CD8-positive, alpha-beta memory T cell (primary cell): ENCODE measurements at regions not wholly inside any gene's neighbourhood (a gene's known extent, or its start where the extent isn't known, plus 50 kb on each side); places are given as distances from the start of the nearest gene placed in this dataset.

Source experiments
- CTCF ChIA-PET: fragments of 350-600 bp; sonication (Branson Sonifier 250); formaldehyde crosslinking; loops from one replicate; lab custom pipeline; 2021; ENCODE audit warnings: antibody characterized with exemption; lab: Charles Lee
- POLR2A ChIA-PET: fragments of 350-600 bp; sonication (Branson Sonifier 250); formaldehyde crosslinking; loops from one replicate; lab custom pipeline; 2021; ENCODE audit warnings: antibody characterized with exemption; lab: Charles Lee
- DNase-seq, 5 donors: peaks; one replicate each; pipeline versions ENCODE4 v3.0.0 to v3.0.0-alpha.2; 2020 to 2022; ENCODE audit warnings: mixed read lengths in 1 of 5
- H3K27ac ChIP-seq: one replicate; pipeline ENCODE4 v1.7.0; 2013; ENCODE audit warnings: low read depth, mild to moderate bottlenecking, low read length, moderate library complexity
- H3K27me3 ChIP-seq: 2 replicates; pipeline ENCODE4 v1.7.0; 2013; ENCODE audit warnings: low read length, mild to moderate bottlenecking; ENCODE audit not compliant: insufficient read depth, poor library complexity, severe bottlenecking
- H3K36me3 ChIP-seq: 2 replicates; pipeline ENCODE4 v1.7.0; 2013; ENCODE audit warnings: mild to moderate bottlenecking, low read length, moderate library complexity; ENCODE audit not compliant: insufficient read depth
- H3K4me1 ChIP-seq: 2 replicates; pipeline ENCODE4 v1.7.0; 2013; ENCODE audit warnings: mild to moderate bottlenecking, low read length, moderate library complexity; ENCODE audit not compliant: insufficient read depth
- H3K4me3 ChIP-seq: 2 replicates; pipeline ENCODE4 v1.7.0; 2013; ENCODE audit warnings: mild to moderate bottlenecking, low read length
- H3K9me3 ChIP-seq: 2 replicates; pipeline ENCODE4 v1.7.0; 2013; ENCODE audit warnings: mild to moderate bottlenecking, low read length
- H3K27ac Mint-ChIP-seq, 8 donors: one replicate each; pipeline ENCODE4 v1.8.0; 2020 to 2021; ENCODE audit warnings: mixed read lengths in 8 of 8, mild to moderate bottlenecking in 6 of 8, inconsistent platforms in 3 of 8, moderate library complexity in 3 of 8
- H3K27me3 Mint-ChIP-seq, 2 donors: one replicate each; pipeline ENCODE4 v1.8.0; 2020 to 2021; ENCODE audit warnings: mixed read lengths in 2 of 2, mild to moderate bottlenecking in 1 of 2, moderate library complexity in 1 of 2
- H3K36me3 Mint-ChIP-seq, 3 donors: one replicate each; pipeline ENCODE4 v1.8.0; 2020 to 2021; ENCODE audit warnings: mixed read lengths in 3 of 3, inconsistent platforms in 1 of 3, mild to moderate bottlenecking in 1 of 3
- H3K4me1 Mint-ChIP-seq, 3 donors: one replicate each; pipeline ENCODE4 v1.8.0; 2020 to 2021; ENCODE audit warnings: mixed read lengths in 3 of 3, inconsistent platforms in 1 of 3, mild to moderate bottlenecking in 1 of 3
- H3K4me3 Mint-ChIP-seq, 7 donors: one replicate each; pipeline ENCODE4 v1.8.0; 2020 to 2021; ENCODE audit warnings: mixed read lengths in 7 of 7, mild to moderate bottlenecking in 6 of 7, moderate library complexity in 4 of 7, inconsistent platforms in 2 of 7
- H3K9me3 Mint-ChIP-seq, 5 donors: one replicate each; pipeline ENCODE4 v1.8.0; 2020 to 2022; ENCODE audit warnings: mixed read lengths in 5 of 5, mild to moderate bottlenecking in 3 of 5, moderate library complexity in 2 of 5, inconsistent platforms in 1 of 5

- H3K36me3 ChIP-seq, result no peaks in the 10 kb centered on the region
- H3K27ac Mint-ChIP-seq, result no peak overlapping the region
- no peaks in the 10 kb centered on the region for H3K27me3 ChIP-seq
- no peaks in the 10 kb centered on the region for H3K4me1 ChIP-seq
- ChIA-PET POLR2A (no interaction called here), CTCF (no interaction called here)
- no peak overlapping the region for H3K27ac ChIP-seq
- H3K4me1 Mint-ChIP-seq, result no peaks in the 10 kb centered on the region
- peaks cover 0 to 2% (median 0%) of the 10 kb centered on the region in 5 donors for H3K9me3 Mint-ChIP-seq
- H3K4me3 ChIP-seq, result no peak overlapping the region
- no peak for DNase-seq
- no peak overlapping the region for H3K4me3 Mint-ChIP-seq
- H3K27me3 Mint-ChIP-seq, result peaks cover 6 to 14% of the 10 kb centered on the region in 2 donors
- no peaks in the 10 kb centered on the region for H3K36me3 Mint-ChIP-seq
- H3K9me3 ChIP-seq, result no peaks in the 10 kb centered on the region
Observed at GRCh38 chr11:112778091-112778876, 182.9 kb upstream of the NCAM1 start.

GRCh38 chr11:112778877-112779266, 182.3 kb upstream of the NCAM1 start:
- Histone ChIP-seq H3K27me3 (no peaks in the 10 kb centered on the region), H3K4me1 (no peaks in the 10 kb centered on the region), H3K27ac (no peak overlapping the region), H3K4me3 (no peak overlapping the region), H3K36me3 (no peaks in the 10 kb centered on the region), H3K9me3 (no peaks in the 10 kb centered on the region)
- no peak overlapping the region for H3K4me3 Mint-ChIP-seq
- H3K9me3 Mint-ChIP-seq, result peaks cover 0 to 2% (median 0%) of the 10 kb centered on the region in 5 donors
- no peaks in the 10 kb centered on the region for H3K36me3 Mint-ChIP-seq
- H3K27me3 Mint-ChIP-seq, result peaks cover 3 to 11% of the 10 kb centered on the region in 2 donors
- no peak for DNase-seq
- no peak overlapping the region for H3K27ac Mint-ChIP-seq
- H3K4me1 Mint-ChIP-seq, result no peaks in the 10 kb centered on the region
- ChIA-PET CTCF (no interaction called here), POLR2A (no interaction called here)

GRCh38 chr11:112780351-112781087, 180.7 kb upstream of the NCAM1 start:
- no peaks in the 10 kb centered on the region for H3K27me3 ChIP-seq
- no peak for DNase-seq
- H3K9me3 Mint-ChIP-seq, result no peaks in the 10 kb centered on the region
- H3K36me3 ChIP-seq, result no peaks in the 10 kb centered on the region
- no peaks in the 10 kb centered on the region for H3K4me1 Mint-ChIP-seq
- H3K27ac ChIP-seq, result no peak overlapping the region
- H3K4me1 ChIP-seq, result no peaks in the 10 kb centered on the region
- H3K9me3 ChIP-seq, result no peaks in the 10 kb centered on the region
- ChIA-PET POLR2A (no interaction called here), CTCF (no interaction called here)
- H3K36me3 Mint-ChIP-seq, result no peaks in the 10 kb centered on the region
- no peak overlapping the region for H3K27ac Mint-ChIP-seq
- no peak overlapping the region for H3K4me3 ChIP-seq
- H3K4me3 Mint-ChIP-seq, result no peak overlapping the region
- H3K27me3 Mint-ChIP-seq, result peaks cover 3 to 7% of the 10 kb centered on the region in 2 donors

GRCh38 chr11:112783945-112784322, 177.3 kb upstream of the NCAM1 start:
- Mint-ChIP-seq H3K27ac (no peak overlapping the region), H3K4me1 (no peaks in the 10 kb centered on the region), H3K27me3 (peaks cover 7 to 11% of the 10 kb centered on the region in 2 donors), H3K9me3 (no peaks in the 10 kb centered on the region), H3K36me3 (no peaks in the 10 kb centered on the region), H3K4me3 (no peak overlapping the region)
- DNase-seq, result no peak
- POLR2A ChIA-PET, result no interaction called here
- no peak overlapping the region for H3K27ac ChIP-seq
- no peaks in the 10 kb centered on the region for H3K4me1 ChIP-seq
- H3K27me3 ChIP-seq, result no peaks in the 10 kb centered on the region
- H3K9me3 ChIP-seq, result no peaks in the 10 kb centered on the region
- no peaks in the 10 kb centered on the region for H3K36me3 ChIP-seq
- CTCF ChIA-PET, result no interaction called here
- H3K4me3 ChIP-seq, result no peak overlapping the region

- Mint-ChIP-seq H3K27ac (no peak overlapping the region), H3K4me1 (no peaks in the 10 kb centered on the region), H3K36me3 (no peaks in the 10 kb centered on the region), H3K27me3 (peaks cover 4 to 8% of the 10 kb centered on the region in 2 donors), H3K4me3 (no peak overlapping the region), H3K9me3 (no peaks in the 10 kb centered on the region)
- Histone ChIP-seq H3K27me3 (no peaks in the 10 kb centered on the region), H3K4me3 (no peak overlapping the region), H3K36me3 (no peaks in the 10 kb centered on the region), H3K27ac (no peak overlapping the region), H3K9me3 (no peaks in the 10 kb centered on the region), H3K4me1 (no peaks in the 10 kb centered on the region)
- POLR2A ChIA-PET, result no interaction called here
- DNase-seq, result no peak
- CTCF ChIA-PET, result no interaction called here
Observed at GRCh38 chr11:112784323-112785073, 176.7 kb upstream of the NCAM1 start.

- H3K9me3 ChIP-seq, result no peaks in the 10 kb centered on the region
- H3K27ac Mint-ChIP-seq, result no peak overlapping the region
- no peak for DNase-seq
- peaks cover 3 to 8% of the 10 kb centered on the region in 2 donors for H3K27me3 Mint-ChIP-seq
- POLR2A ChIA-PET, result no interaction called here
- no peaks in the 10 kb centered on the region for H3K9me3 Mint-ChIP-seq
- CTCF ChIA-PET, result no interaction called here
- H3K4me3 Mint-ChIP-seq, result no peak overlapping the region
- no peak overlapping the region for H3K4me3 ChIP-seq
- no peak overlapping the region for H3K27ac ChIP-seq
- no peaks in the 10 kb centered on the region for H3K27me3 ChIP-seq
- no peaks in the 10 kb centered on the region for H3K4me1 ChIP-seq
- H3K36me3 Mint-ChIP-seq, result no peaks in the 10 kb centered on the region
- H3K4me1 Mint-ChIP-seq, result no peaks in the 10 kb centered on the region
- H3K36me3 ChIP-seq, result no peaks in the 10 kb centered on the region
Observed at GRCh38 chr11:112785149-112785548, 176.1 kb upstream of the NCAM1 start.

GRCh38 chr11:112785719-112786118, 175.5 kb upstream of the NCAM1 start:
- Histone ChIP-seq H3K27ac (no peak overlapping the region), H3K4me3 (no peak overlapping the region), H3K27me3 (no peaks in the 10 kb centered on the region), H3K36me3 (no peaks in the 10 kb centered on the region), H3K9me3 (no peaks in the 10 kb centered on the region), H3K4me1 (no peaks in the 10 kb centered on the region)
- CTCF ChIA-PET, result no interaction called here
- Mint-ChIP-seq H3K36me3 (no peaks in the 10 kb centered on the region), H3K9me3 (no peaks in the 10 kb centered on the region), H3K27ac (peak overlapping the region in 1 of 8 donors; percentile 3), H3K27me3 (peaks cover 3 to 8% of the 10 kb centered on the region in 2 donors), H3K4me1 (no peaks in the 10 kb centered on the region), H3K4me3 (no peak overlapping the region)
- DNase-seq, result no peak
- POLR2A ChIA-PET, result no interaction called here

- ChIA-PET CTCF (no interaction called here), POLR2A (no interaction called here)
- H3K4me3 Mint-ChIP-seq, result no peak overlapping the region
Observed at GRCh38 chr11:112786196-112786595, 175.0 kb upstream of the NCAM1 start.

More at GRCh38 chr11:112786196-112786595, 175.0 kb upstream of the NCAM1 start:
- H3K27me3 Mint-ChIP-seq, result peaks cover 3 to 8% of the 10 kb centered on the region in 2 donors
- Histone ChIP-seq H3K9me3 (no peaks in the 10 kb centered on the region), H3K4me3 (no peak overlapping the region), H3K27me3 (no peaks in the 10 kb centered on the region), H3K4me1 (no peaks in the 10 kb centered on the region), H3K36me3 (no peaks in the 10 kb centered on the region), H3K27ac (no peak overlapping the region)
- no peak for DNase-seq
- no peaks in the 10 kb centered on the region for H3K4me1 Mint-ChIP-seq
- no peak overlapping the region for H3K27ac Mint-ChIP-seq
- no peaks in the 10 kb centered on the region for H3K9me3 Mint-ChIP-seq
- H3K36me3 Mint-ChIP-seq, result no peaks in the 10 kb centered on the region
